ENCODE measurements at regions not wholly inside any gene's neighbourhood (a gene's known extent, or its start where the extent isn't known, plus 50 kb on each side); places are given as distances from the start of the nearest gene placed in this dataset.

DNA sequence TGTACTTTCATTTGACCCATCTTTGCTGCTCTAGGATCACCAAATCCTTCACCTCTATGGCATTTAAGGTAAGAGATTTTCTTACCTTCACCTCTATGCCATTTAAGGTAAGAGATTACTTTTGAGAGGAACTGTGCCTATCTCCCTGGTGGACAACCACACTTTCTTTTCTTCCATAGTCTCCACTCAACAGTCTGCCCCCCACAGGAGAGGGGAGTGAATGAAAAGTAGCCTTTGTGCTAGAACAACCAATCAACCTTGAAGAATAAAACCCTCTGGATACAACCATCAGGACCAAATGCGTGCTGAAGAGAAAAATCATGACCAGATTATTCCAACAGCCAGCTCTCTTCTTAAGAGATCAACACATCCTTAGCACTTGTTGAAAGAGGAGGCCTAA is 258.6 kb upstream of the TMPO start:
- Histone ChIP-seq H3K36me3 (ENCODE audit: control insufficient read depth, low read depth, low read length) (no peaks in the 10 kb centered on the region), H3K9ac (ENCODE audit: low read length) (no peak overlapping the region), H3K9me3 (ENCODE audit: control insufficient read depth, low read depth, low read length) (no peaks in the 10 kb centered on the region), H3K4me1 (ENCODE audit: control insufficient read depth, low read depth, low read length) (peaks cover 14% of the 10 kb centered on the region), H3K4me3 (ENCODE audit: low read length) (no peak overlapping the region), H3K27ac (ENCODE audit: low read length) (no peak overlapping the region), H3K27me3 (ENCODE audit: control insufficient read depth, insufficient read depth, low read length) (no peaks in the 10 kb centered on the region)

GRCh38 chr12:98259693-98260092 is 255.7 kb upstream of the TMPO start:
- Histone ChIP-seq H3K27ac (ENCODE audit: low read length) (no peak overlapping the region), H3K9me3 (ENCODE audit: control insufficient read depth, low read depth, low read length) (no peaks in the 10 kb centered on the region), H3K9ac (ENCODE audit: low read length) (no peak overlapping the region), H3K27me3 (ENCODE audit: control insufficient read depth, insufficient read depth, low read length) (no peaks in the 10 kb centered on the region), H3K36me3 (ENCODE audit: control insufficient read depth, low read depth, low read length) (no peaks in the 10 kb centered on the region), H3K4me1 (ENCODE audit: control insufficient read depth, low read depth, low read length) (no peaks in the 10 kb centered on the region), H3K4me3 (ENCODE audit: low read length) (no peak overlapping the region)

GRCh38 chr12:98260276-98260675 is 255.1 kb upstream of the TMPO start:
- no peaks in the 10 kb centered on the region for H3K4me1 ChIP-seq (ENCODE audit: control insufficient read depth, low read depth, low read length)
- no peak overlapping the region for H3K27ac ChIP-seq (ENCODE audit: low read length)
- no peaks in the 10 kb centered on the region for H3K36me3 ChIP-seq (ENCODE audit: control insufficient read depth, low read depth, low read length)

DNA sequence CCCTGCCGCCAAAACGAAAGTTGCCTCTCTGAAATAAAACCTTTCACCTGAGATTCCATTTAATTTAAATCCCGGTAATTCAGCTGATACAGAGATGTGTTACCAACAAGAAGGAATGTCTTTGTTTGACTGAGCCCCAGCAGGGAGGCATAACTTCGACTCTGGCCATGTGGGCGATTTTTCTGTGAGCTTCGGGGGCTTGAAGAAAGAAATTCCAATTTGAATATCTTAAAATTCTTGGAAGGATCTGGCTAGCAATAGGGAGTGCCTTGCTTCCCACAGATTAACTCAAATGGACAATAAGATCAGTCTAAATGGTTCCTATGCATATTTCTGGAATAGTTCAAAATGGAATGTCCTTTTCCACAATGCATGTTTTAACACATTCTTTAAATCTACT is 252.5 kb upstream of the TMPO start:
- no peak overlapping the region for H3K27ac ChIP-seq (ENCODE audit: low read length)
- no peaks in the 10 kb centered on the region for H3K27me3 ChIP-seq (ENCODE audit: control insufficient read depth, insufficient read depth, low read length)
- no peaks in the 10 kb centered on the region for H3K9me3 ChIP-seq (ENCODE audit: control insufficient read depth, low read depth, low read length)
- no peaks in the 10 kb centered on the region for H3K4me1 ChIP-seq (ENCODE audit: control insufficient read depth, low read depth, low read length)
- H3K36me3 ChIP-seq (ENCODE audit: control insufficient read depth, low read depth, low read length), result no peaks in the 10 kb centered on the region
- H3K9ac ChIP-seq (ENCODE audit: low read length), result no peak overlapping the region
- no peak overlapping the region for H3K4me3 ChIP-seq (ENCODE audit: low read length)

More at GRCh38 chr12:98260276-98260675, 255.1 kb upstream of the TMPO start:
- H3K9me3 ChIP-seq (ENCODE audit: control insufficient read depth, low read depth, low read length), result no peaks in the 10 kb centered on the region
- no peaks in the 10 kb centered on the region for H3K27me3 ChIP-seq (ENCODE audit: control insufficient read depth, insufficient read depth, low read length)
- no peak overlapping the region for H3K4me3 ChIP-seq (ENCODE audit: low read length)
- H3K9ac ChIP-seq (ENCODE audit: low read length), result no peak overlapping the region

GRCh38 chr12:98274430-98275130 is 240.8 kb upstream of the TMPO start:
- no peaks in the 10 kb centered on the region for H3K9me3 ChIP-seq (ENCODE audit: control insufficient read depth, low read depth, low read length)
- no peaks in the 10 kb centered on the region for H3K4me1 ChIP-seq (ENCODE audit: control insufficient read depth, low read depth, low read length)
- no peak overlapping the region for H3K4me3 ChIP-seq (ENCODE audit: low read length)

GRCh38 chr12:98275131-98275475 is 240.3 kb upstream of the TMPO start:
- H3K9me3 ChIP-seq (ENCODE audit: control insufficient read depth, low read depth, low read length), result no peaks in the 10 kb centered on the region
- no peaks in the 10 kb centered on the region for H3K4me1 ChIP-seq (ENCODE audit: control insufficient read depth, low read depth, low read length)
- no peaks in the 10 kb centered on the region for H3K27me3 ChIP-seq (ENCODE audit: control insufficient read depth, insufficient read depth, low read length)
- H3K4me3 ChIP-seq (ENCODE audit: low read length), result no peak overlapping the region
- H3K36me3 ChIP-seq (ENCODE audit: control insufficient read depth, low read depth, low read length), result no peaks in the 10 kb centered on the region
- H3K9ac ChIP-seq (ENCODE audit: low read length), result no peak overlapping the region
- no peak overlapping the region for H3K27ac ChIP-seq (ENCODE audit: low read length)

More at GRCh38 chr12:98274430-98275130, 240.8 kb upstream of the TMPO start:
- Histone ChIP-seq H3K27ac (ENCODE audit: low read length) (no peak overlapping the region), H3K36me3 (ENCODE audit: control insufficient read depth, low read depth, low read length) (no peaks in the 10 kb centered on the region), H3K9ac (ENCODE audit: low read length) (no peak overlapping the region), H3K27me3 (ENCODE audit: control insufficient read depth, insufficient read depth, low read length) (no peaks in the 10 kb centered on the region)

DNA sequence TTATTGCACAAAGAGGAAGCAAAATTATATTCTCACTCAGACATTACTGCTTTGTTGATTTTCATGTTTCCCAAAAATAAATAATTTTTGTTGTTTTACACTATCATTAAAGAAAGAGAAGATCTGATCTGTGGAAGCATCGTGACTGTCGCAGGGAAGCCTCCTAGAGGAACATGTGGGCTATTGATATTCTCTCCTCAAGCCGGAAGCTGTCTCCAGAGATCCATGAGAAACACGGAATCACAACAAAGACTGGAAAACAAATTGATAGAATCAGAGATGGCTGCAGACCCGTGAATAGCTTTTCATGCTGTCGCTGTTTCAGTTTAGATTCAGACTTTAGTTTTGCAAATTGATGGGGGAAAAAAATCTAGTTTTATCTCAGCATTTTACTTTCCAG is 235.2 kb upstream of the TMPO start:
- Histone ChIP-seq H3K27ac (ENCODE audit: low read length) (no peak overlapping the region), H3K27me3 (ENCODE audit: control insufficient read depth, insufficient read depth, low read length) (no peaks in the 10 kb centered on the region), H3K9ac (ENCODE audit: low read length) (no peak overlapping the region), H3K4me3 (ENCODE audit: low read length) (no peak overlapping the region), H3K9me3 (ENCODE audit: control insufficient read depth, low read depth, low read length) (no peaks in the 10 kb centered on the region), H3K4me1 (ENCODE audit: control insufficient read depth, low read depth, low read length) (no peaks in the 10 kb centered on the region), H3K36me3 (ENCODE audit: control insufficient read depth, low read depth, low read length) (no peaks in the 10 kb centered on the region)

DNA sequence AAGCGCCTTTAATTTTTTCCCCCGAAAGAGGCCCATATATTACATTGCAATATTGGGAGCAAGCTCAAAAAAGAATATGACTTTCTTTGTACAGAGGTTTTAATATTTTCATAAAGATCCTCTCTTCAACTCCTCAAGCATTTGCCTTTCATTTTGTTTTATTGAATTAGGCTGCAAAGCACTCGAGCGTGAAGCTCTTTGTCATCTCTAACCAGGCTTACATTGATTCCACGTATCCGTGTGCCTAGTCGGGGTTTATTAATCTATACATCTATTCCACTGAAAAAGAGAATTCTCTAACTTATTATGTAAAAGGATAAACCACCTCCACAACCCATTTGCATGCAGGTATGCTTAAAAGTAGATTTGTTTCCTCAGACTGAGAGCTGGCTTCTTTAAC is 234.8 kb upstream of the TMPO start:
- H3K4me3 ChIP-seq (ENCODE audit: low read length), result no peak overlapping the region
- H3K4me1 ChIP-seq (ENCODE audit: control insufficient read depth, low read depth, low read length), result no peaks in the 10 kb centered on the region
- H3K36me3 ChIP-seq (ENCODE audit: control insufficient read depth, low read depth, low read length), result no peaks in the 10 kb centered on the region
- no peak overlapping the region for H3K27ac ChIP-seq (ENCODE audit: low read length)
- no peak overlapping the region for H3K9ac ChIP-seq (ENCODE audit: low read length)
- no peaks in the 10 kb centered on the region for H3K27me3 ChIP-seq (ENCODE audit: control insufficient read depth, insufficient read depth, low read length)
- no peaks in the 10 kb centered on the region for H3K9me3 ChIP-seq (ENCODE audit: control insufficient read depth, low read depth, low read length)

DNA sequence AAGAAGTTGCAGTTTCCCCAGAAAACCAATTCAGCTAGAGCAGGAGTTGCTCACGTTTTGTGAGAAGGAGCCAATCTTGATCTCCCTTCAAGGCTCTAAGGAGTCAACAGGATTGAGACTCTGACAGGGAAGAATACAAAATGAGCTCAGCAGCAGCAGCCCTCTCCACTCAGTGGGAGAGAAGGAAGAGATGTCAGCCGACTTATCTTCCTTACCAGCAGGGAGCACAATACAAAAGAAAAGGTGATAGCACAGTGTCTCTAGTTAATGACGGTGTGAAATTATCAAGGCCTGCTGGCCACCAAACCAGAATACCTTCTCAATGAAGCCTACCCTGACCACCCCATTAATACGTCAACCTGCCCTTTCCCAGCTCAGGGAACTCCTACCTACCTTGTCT is 223.6 kb upstream of the TMPO start:
- Histone ChIP-seq H3K9me3 (ENCODE audit: control insufficient read depth, low read depth, low read length) (no peaks in the 10 kb centered on the region), H3K4me3 (ENCODE audit: low read length) (no peak overlapping the region), H3K27me3 (ENCODE audit: control insufficient read depth, insufficient read depth, low read length) (no peaks in the 10 kb centered on the region), H3K4me1 (ENCODE audit: control insufficient read depth, low read depth, low read length) (peaks cover 13% of the 10 kb centered on the region), H3K27ac (ENCODE audit: low read length) (no peak overlapping the region), H3K36me3 (ENCODE audit: control insufficient read depth, low read depth, low read length) (no peaks in the 10 kb centered on the region), H3K9ac (ENCODE audit: low read length) (no peak overlapping the region)

DNA sequence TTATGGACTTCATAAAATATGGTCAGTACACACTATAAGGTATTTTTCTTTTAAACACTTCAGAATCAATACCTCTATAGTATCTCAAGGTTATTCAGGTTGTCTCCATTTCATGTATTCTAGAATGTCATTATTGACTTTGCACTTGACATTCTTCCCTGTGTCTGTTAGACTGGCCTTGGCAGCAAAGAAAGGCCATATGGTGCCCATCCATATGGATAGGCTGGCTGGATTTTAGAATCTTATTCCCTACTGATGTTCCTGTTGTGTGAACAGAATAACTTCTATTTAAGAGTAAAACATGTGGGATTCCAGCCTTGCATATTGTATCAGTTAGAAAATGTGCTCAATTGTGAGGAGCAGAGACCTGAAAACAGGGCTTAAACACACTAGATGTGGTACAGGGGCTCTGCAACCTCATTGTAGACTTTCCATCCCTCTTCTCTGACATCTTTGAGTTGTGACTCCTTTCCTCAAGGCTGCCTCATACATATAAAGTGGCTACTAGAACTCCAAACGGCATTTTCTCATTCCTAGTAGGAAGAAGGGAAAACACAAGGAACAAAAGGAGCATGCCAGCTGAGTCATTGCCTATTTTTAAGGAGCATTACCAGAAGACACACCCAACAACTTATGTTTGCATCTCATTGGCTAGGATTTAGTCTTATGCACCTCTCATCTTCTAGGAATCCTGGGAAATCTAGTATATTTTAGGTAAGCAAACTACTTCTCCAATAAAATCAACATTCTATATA is 221.2 kb upstream of the TMPO start:
- peaks cover 10% of the 10 kb centered on the region for H3K4me1 ChIP-seq (ENCODE audit: control insufficient read depth, low read depth, low read length)
- H3K27ac ChIP-seq (ENCODE audit: low read length), result no peak overlapping the region
- no peaks in the 10 kb centered on the region for H3K9me3 ChIP-seq (ENCODE audit: control insufficient read depth, low read depth, low read length)
- H3K9ac ChIP-seq (ENCODE audit: low read length), result no peak overlapping the region
- H3K4me3 ChIP-seq (ENCODE audit: low read length), result no peak overlapping the region
- H3K36me3 ChIP-seq (ENCODE audit: control insufficient read depth, low read depth, low read length), result no peaks in the 10 kb centered on the region
- no peaks in the 10 kb centered on the region for H3K27me3 ChIP-seq (ENCODE audit: control insufficient read depth, insufficient read depth, low read length)

GRCh38 chr12:98295681-98296080 is 219.7 kb upstream of the TMPO start:
- H3K36me3 ChIP-seq (ENCODE audit: control insufficient read depth, low read depth, low read length), result no peaks in the 10 kb centered on the region
- H3K9ac ChIP-seq (ENCODE audit: low read length), result no peak overlapping the region
- no peak overlapping the region for H3K27ac ChIP-seq (ENCODE audit: low read length)
- H3K4me1 ChIP-seq (ENCODE audit: control insufficient read depth, low read depth, low read length), result peaks cover 10% of the 10 kb centered on the region
- no peaks in the 10 kb centered on the region for H3K9me3 ChIP-seq (ENCODE audit: control insufficient read depth, low read depth, low read length)
- H3K4me3 ChIP-seq (ENCODE audit: low read length), result no peak overlapping the region
- H3K27me3 ChIP-seq (ENCODE audit: control insufficient read depth, insufficient read depth, low read length), result no peaks in the 10 kb centered on the region
